BJ (cell line): ENCODE measurements at regions not wholly inside any gene's neighbourhood (a gene's known extent, or its start where the extent isn't known, plus 50 kb on each side); places are given as distances from the start of the nearest gene placed in this dataset.

Experiments used
- CTCF ChIA-PET: fragments of 350-600 bp; formaldehyde crosslinking; extraction: SDS; loops from one replicate; lab custom pipeline; 2021; ENCODE audit warnings: antibody characterized with exemption, inconsistent platforms; lab: Yijun Ruan, JAX
- POLR2A ChIA-PET: fragments of 300-600 bp; sonication (Branson Sonifier 250); formaldehyde crosslinking; extraction: SDS; loops from one replicate; lab custom pipeline; 2021; ENCODE audit warnings: antibody characterized with exemption; lab: Charles Lee
- DNase-seq: peaks from one replicate; pipeline ENCODE4 v3.0.0-alpha.2; 2011; ENCODE audit warnings: low read depth
- H3K27me3 ChIP-seq: 2 replicates; pipeline ENCODE4 v1.6.0; 2011; ENCODE audit warnings: low read length; ENCODE audit not compliant: control insufficient read depth, insufficient read depth
- H3K36me3 ChIP-seq: 2 replicates; pipeline ENCODE4 v1.5.1; 2011; ENCODE audit warnings: low read length; ENCODE audit not compliant: control insufficient read depth, insufficient read depth
- H3K4me3 ChIP-seq: 2 replicates; pipeline ENCODE4 v1.5.1; 2011; ENCODE audit warnings: low read depth, mild to moderate bottlenecking, control low read depth, low read length
- TF ChIP-seq, protein P1 (sequence below): IDR thresholded peaks from 2 replicates; pipeline ENCODE4 v1.5.1; 2011; ENCODE audit warnings: low read depth, mild to moderate bottlenecking, control low read depth, inconsistent platforms, low read length, moderate library complexity; ENCODE audit not compliant: insufficient read depth

DNA sequence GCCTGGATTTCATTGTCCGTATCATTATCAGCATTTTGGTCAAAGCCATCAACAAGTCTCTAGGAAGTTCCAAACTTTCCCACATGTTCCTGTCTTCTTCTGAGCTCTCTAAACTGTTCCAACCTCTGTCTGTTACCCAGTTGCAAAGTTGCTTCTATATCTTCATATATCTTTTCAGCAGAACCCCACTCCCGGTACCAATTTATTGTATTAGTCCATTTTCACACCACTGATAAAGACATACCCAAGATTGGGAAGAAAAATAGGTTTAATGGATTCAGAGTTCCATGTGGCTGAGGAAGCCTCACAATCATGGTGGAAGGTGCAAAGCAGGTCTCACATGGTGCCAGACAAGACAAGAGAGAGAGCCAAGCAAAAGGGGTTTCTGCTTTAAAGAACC is 293.2 kb downstream of the EPM2A start:
- ChIA-PET POLR2A (no interaction called here), CTCF (no interaction called here)
- Histone ChIP-seq H3K27me3 (no peaks in the 10 kb centered on the region), H3K4me3 (no peak overlapping the region), H3K36me3 (no peaks in the 10 kb centered on the region)
- TF ChIP-seq, protein P1, sequence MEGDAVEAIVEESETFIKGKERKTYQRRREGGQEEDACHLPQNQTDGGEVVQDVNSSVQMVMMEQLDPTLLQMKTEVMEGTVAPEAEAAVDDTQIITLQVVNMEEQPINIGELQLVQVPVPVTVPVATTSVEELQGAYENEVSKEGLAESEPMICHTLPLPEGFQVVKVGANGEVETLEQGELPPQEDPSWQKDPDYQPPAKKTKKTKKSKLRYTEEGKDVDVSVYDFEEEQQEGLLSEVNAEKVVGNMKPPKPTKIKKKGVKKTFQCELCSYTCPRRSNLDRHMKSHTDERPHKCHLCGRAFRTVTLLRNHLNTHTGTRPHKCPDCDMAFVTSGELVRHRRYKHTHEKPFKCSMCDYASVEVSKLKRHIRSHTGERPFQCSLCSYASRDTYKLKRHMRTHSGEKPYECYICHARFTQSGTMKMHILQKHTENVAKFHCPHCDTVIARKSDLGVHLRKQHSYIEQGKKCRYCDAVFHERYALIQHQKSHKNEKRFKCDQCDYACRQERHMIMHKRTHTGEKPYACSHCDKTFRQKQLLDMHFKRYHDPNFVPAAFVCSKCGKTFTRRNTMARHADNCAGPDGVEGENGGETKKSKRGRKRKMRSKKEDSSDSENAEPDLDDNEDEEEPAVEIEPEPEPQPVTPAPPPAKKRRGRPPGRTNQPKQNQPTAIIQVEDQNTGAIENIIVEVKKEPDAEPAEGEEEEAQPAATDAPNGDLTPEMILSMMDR, result no peak
- no peak for DNase-seq

DNA sequence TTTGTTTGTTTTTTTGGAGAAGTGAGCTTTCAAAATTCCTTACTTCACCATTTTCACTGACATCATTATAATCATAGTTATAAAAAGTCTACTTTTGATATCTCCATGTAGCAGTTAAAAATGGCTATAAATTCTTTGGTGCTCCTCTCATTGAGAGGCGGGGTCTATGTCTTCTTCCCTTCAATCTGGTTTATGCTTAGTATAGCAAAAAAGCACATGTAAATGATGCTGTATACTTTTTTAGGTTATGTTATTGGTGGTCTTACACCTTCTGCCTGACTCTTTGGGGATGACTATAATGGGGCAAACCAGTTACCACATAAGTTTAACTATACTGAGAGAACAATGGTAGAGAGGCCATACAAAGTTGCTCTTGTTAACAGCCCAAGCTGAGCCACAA is 289.6 kb downstream of the EPM2A start:
- H3K27me3 ChIP-seq, result no peaks in the 10 kb centered on the region
- no peak for DNase-seq
- no peak overlapping the region for H3K4me3 ChIP-seq
- no peaks in the 10 kb centered on the region for H3K36me3 ChIP-seq
- ChIA-PET CTCF (no interaction called here), POLR2A (no interaction called here)
- TF ChIP-seq, protein P1, result no peak

DNA sequence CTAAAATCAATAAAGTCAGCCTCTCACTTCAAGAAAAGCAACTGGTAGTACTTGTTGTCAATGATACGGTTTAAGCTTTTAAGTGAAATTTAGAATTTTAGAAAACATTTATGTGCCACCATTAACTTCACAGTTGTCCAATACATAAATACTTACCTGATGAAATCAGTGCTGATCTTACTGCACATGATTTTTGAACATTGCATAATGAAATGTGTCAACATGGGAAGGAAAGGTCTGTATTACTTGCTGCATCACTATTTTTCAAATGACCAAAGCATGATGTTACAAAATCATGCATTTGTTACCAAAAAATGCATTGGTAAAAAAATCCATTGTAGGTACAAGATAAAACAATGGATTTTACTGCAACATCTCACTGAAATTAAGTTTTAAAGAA is 284.3 kb downstream of the EPM2A start:
- TF ChIP-seq, protein P1, result no peak
- ChIA-PET CTCF (interaction anchor here (0.8 kb wide), 1 partner anchor 11 kb away, joined by 3 read pairs; no protein-coding TSS in a partner anchor), POLR2A (no interaction called here)
- DNase-seq, result no peak
- Histone ChIP-seq H3K36me3 (no peaks in the 10 kb centered on the region), H3K4me3 (no peak overlapping the region), H3K27me3 (no peaks in the 10 kb centered on the region)

DNA sequence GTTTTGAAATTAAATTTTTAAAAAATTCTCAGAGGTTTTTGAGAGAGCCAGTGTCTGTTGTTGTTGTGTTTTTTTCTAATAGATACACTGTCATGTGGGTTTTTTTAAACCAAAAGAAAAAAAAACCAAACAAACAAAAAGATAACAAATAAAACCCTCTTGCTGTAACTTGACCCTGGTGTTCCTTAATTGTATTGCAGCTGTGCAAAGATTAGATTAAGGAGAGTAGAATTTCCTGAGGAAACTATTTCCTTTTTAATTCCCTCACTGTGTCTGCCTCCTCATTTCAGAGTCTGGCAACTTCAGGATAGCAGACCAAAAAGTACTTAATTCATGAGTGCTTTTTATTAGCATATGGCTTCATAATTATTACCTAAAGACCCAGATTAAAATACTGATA is 281.9 kb downstream of the EPM2A start:
- no peaks in the 10 kb centered on the region for H3K36me3 ChIP-seq
- no peaks in the 10 kb centered on the region for H3K27me3 ChIP-seq
- DNase-seq, result no peak
- POLR2A ChIA-PET, result no interaction called here
- TF ChIP-seq, protein P1, result peak; percentile 32; the same call in 1 of the 2 replicates
- CTCF ChIA-PET, result no interaction called here
- no peak overlapping the region for H3K4me3 ChIP-seq

DNA sequence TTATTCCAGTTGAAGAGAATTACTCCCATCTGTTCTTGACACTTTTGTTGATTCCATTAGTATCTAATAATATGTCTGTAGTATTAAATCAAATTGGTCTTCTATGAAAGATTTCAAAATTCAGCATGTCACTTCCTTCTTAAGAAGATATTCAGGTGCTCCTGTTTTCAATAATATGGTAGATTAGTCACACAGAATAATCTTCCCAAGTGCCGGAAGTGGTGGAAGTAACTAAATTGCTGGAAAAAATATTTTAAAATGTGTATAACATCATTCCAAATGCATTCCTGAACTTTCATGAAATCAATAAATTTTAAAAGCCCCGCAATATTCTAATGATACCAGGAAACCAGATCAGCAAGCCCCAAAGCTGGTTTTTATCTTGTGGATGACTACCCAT is 281.3 kb downstream of the EPM2A start:
- POLR2A ChIA-PET, result no interaction called here
- CTCF ChIA-PET, result no interaction called here
- H3K36me3 ChIP-seq, result no peaks in the 10 kb centered on the region

More for the DNA sequence above, 281.3 kb downstream of the EPM2A start:
- no peaks in the 10 kb centered on the region for H3K27me3 ChIP-seq
- no peak overlapping the region for H3K4me3 ChIP-seq
- TF ChIP-seq, protein P1, result no peak
- DNase-seq, result no peak
